ENCODE measurements at regions not wholly inside any gene's neighbourhood (a gene's known extent, or its start where the extent isn't known, plus 50 kb on each side); places are given as distances from the start of the nearest gene placed in this dataset.
A peak's percentile ranks its signal among the peaks of the same experiment; 100 is the strongest.

- DNase-seq (ENCODE audit: low spot score) = peak; percentile 85
- Histone ChIP-seq H3K27ac (peak overlapping the region; percentile 57 to 82), H3K4me3 (no peak overlapping the region)
- TF ChIP-seq, protein P1, sequence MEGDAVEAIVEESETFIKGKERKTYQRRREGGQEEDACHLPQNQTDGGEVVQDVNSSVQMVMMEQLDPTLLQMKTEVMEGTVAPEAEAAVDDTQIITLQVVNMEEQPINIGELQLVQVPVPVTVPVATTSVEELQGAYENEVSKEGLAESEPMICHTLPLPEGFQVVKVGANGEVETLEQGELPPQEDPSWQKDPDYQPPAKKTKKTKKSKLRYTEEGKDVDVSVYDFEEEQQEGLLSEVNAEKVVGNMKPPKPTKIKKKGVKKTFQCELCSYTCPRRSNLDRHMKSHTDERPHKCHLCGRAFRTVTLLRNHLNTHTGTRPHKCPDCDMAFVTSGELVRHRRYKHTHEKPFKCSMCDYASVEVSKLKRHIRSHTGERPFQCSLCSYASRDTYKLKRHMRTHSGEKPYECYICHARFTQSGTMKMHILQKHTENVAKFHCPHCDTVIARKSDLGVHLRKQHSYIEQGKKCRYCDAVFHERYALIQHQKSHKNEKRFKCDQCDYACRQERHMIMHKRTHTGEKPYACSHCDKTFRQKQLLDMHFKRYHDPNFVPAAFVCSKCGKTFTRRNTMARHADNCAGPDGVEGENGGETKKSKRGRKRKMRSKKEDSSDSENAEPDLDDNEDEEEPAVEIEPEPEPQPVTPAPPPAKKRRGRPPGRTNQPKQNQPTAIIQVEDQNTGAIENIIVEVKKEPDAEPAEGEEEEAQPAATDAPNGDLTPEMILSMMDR (IDR thresholded peaks at IDR 0.05) = no peak
Measured at GRCh38 chr13:44306371-44307192, 67.0 kb upstream of the SERP2 start.

GRCh38 chr13:44307255-44307654 is 66.4 kb upstream of the SERP2 start:
- Histone ChIP-seq H3K27ac (peak overlapping the region in 1 of 2 donors; percentile 51), H3K4me3 (no peak overlapping the region)
- TF ChIP-seq, protein P1 (IDR thresholded peaks at IDR 0.05) = no peak
- DNase-seq (ENCODE audit: low spot score) = no peak

- no peak overlapping the region for H3K4me3 ChIP-seq
- H3K27ac ChIP-seq = no peak overlapping the region
- DNase-seq (ENCODE audit: low spot score) = peak; percentile 69
- TF ChIP-seq, protein P1 (IDR thresholded peaks at IDR 0.05) = no peak
Measured at GRCh38 chr13:44307844-44308243, 65.8 kb upstream of the SERP2 start.

GRCh38 chr13:44308352-44308751 is 65.3 kb upstream of the SERP2 start:
- TF ChIP-seq, protein P1 (IDR thresholded peaks at IDR 0.05) = no peak
- H3K27ac ChIP-seq = no peak overlapping the region
- DNase-seq (ENCODE audit: low spot score) = peak; percentile 50
- no peak overlapping the region for H3K4me3 ChIP-seq

- H3K27ac ChIP-seq = peak overlapping the region in 1 of 2 donors; percentile 9
Measured at GRCh38 chr13:44309794-44310757, 63.5 kb upstream of the SERP2 start.

GRCh38 chr13:44311011-44311780 is 62.4 kb upstream of the SERP2 start:
- DNase-seq (ENCODE audit: low spot score) = peak; percentile 60
- H3K27ac ChIP-seq = no peak overlapping the region
- TF ChIP-seq, protein P1 (IDR thresholded peaks at IDR 0.05) = no peak
- H3K4me3 ChIP-seq = no peak overlapping the region

More at GRCh38 chr13:44309794-44310757, 63.5 kb upstream of the SERP2 start:
- peak; percentile 66 for DNase-seq (ENCODE audit: low spot score)
- no peak overlapping the region for H3K4me3 ChIP-seq
- TF ChIP-seq, protein P1 (IDR thresholded peaks at IDR 0.05) = no peak
